ENCODE measurements at regions not wholly inside any gene's neighbourhood (a gene's known extent, or its start where the extent isn't known, plus 50 kb on each side); places are given as distances from the start of the nearest gene placed in this dataset.

GRCh38 chr2:19178175-19178574, 180.2 kb downstream of the OSR1 start:
- Histone ChIP-seq H3K4me1 (replicated peaks in 1 of 2; ENCODE audit: control insufficient read depth in 2 of 2, insufficient read depth in 2 of 2, low read length in 2 of 2) (no peaks in the 10 kb centered on the region), H3K27me3 (ENCODE audit: control insufficient read depth in 2 of 2, insufficient read depth in 2 of 2, low read length in 2 of 2) (no peaks in the 10 kb centered on the region), H3K36me3 (ENCODE audit: control insufficient read depth, insufficient read depth, low read length) (no peaks in the 10 kb centered on the region), H3K4me3 (no peak overlapping the region), H3K9me3 (replicated peaks; ENCODE audit: control insufficient read depth, insufficient read depth, low read depth, low read length) (no peaks in the 10 kb centered on the region), H2AFZ (ENCODE audit: low read depth, low read length) (no peak overlapping the region), H3K4me2 (ENCODE audit: insufficient read depth, low read length) (no peak overlapping the region), H3K27ac (ENCODE audit: extremely low read depth, low read depth, low read length) (no peak overlapping the region), H3K9me1 (ENCODE audit: control insufficient read depth, insufficient read depth, low read length) (no peaks in the 10 kb centered on the region), H4K20me1 (replicated peaks; ENCODE audit: control insufficient read depth, insufficient read depth, low read length) (no peaks in the 10 kb centered on the region), H3K9ac (ENCODE audit: insufficient read depth in 1 of 2, low read depth in 2 of 2, low read length in 2 of 2) (no peak overlapping the region), H3K79me2 (ENCODE audit: control insufficient read depth, insufficient read depth, low read length) (no peaks in the 10 kb centered on the region)
- ChIA-PET CTCF (ENCODE audit: low intra/inter-chr PET ratio) (no interaction called here), POLR2A (no interaction called here)
- no TSS peak for BruUV-seq (replicated peaks)
- in situ Hi-C loops (cut with MboI) (no loop called here), intact Hi-C loops (cut with micrococcal nuclease) (no loop called here)
- TF ChIP-seq EWSR1 (IDR thresholded peaks at IDR 0.05; ENCODE audit: borderline replicate concordance, low read depth, partially characterized antibody) (no peak), ZNF263 (CRISPR knock-in tag; IDR thresholded peaks at IDR 0.05; ENCODE audit: borderline replicate concordance) (no peak)
- DNase-seq (ENCODE audit: extremely low read depth in 1 of 4, low spot score in 3 of 4) (no peak), FAIRE-seq (no peak), ATAC-seq (no peak)
- 0% methylated on average over 2 of the region's 2 CpGs for WGBS (ENCODE audit: insufficient coverage, low coverage, missing lambda C conversion rate)

- no peak for TF ChIP-seq TAF1 (IDR thresholded peaks at IDR 0.05; ENCODE audit: control insufficient read depth, extremely low read depth, insufficient read depth, low read length, severe bottlenecking)
- TF ChIP-seq KDM2B (CRISPR knock-in tag; IDR thresholded peaks at IDR 0.05) = no peak
- no peak for TF ChIP-seq CREB3 (tag; conservative IDR thresholded peaks at IDR 0.05; ENCODE audit: low read depth)
- TF ChIP-seq, protein P1, sequence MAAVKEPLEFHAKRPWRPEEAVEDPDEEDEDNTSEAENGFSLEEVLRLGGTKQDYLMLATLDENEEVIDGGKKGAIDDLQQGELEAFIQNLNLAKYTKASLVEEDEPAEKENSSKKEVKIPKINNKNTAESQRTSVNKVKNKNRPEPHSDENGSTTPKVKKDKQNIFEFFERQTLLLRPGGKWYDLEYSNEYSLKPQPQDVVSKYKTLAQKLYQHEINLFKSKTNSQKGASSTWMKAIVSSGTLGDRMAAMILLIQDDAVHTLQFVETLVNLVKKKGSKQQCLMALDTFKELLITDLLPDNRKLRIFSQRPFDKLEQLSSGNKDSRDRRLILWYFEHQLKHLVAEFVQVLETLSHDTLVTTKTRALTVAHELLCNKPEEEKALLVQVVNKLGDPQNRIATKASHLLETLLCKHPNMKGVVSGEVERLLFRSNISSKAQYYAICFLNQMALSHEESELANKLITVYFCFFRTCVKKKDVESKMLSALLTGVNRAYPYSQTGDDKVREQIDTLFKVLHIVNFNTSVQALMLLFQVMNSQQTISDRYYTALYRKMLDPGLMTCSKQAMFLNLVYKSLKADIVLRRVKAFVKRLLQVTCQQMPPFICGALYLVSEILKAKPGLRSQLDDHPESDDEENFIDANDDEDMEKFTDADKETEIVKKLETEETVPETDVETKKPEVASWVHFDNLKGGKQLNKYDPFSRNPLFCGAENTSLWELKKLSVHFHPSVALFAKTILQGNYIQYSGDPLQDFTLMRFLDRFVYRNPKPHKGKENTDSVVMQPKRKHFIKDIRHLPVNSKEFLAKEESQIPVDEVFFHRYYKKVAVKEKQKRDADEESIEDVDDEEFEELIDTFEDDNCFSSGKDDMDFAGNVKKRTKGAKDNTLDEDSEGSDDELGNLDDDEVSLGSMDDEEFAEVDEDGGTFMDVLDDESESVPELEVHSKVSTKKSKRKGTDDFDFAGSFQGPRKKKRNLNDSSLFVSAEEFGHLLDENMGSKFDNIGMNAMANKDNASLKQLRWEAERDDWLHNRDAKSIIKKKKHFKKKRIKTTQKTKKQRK (IDR thresholded peaks at IDR 0.05; ENCODE audit: borderline replicate concordance, low read depth, low read length) = no peak
- no peak for TF ChIP-seq U2AF1 (optimal IDR thresholded peaks at IDR 0.05; ENCODE audit: low read depth, low read length)
- TF ChIP-seq CHCHD3 (CRISPR knock-in tag; IDR thresholded peaks at IDR 0.05) = no peak
- no peak overlapping the region for H3K4me3 ChIP-seq
- DNase-seq (ENCODE audit: extremely low read depth in 1 of 4, low spot score in 3 of 4) = no peak
- intact Hi-C loops (cut with micrococcal nuclease) (no loop called here), in situ Hi-C loops (cut with MboI) (no loop called here)
- no peak overlapping the region for H2AFZ ChIP-seq (ENCODE audit: low read depth, low read length)
- no peaks in the 10 kb centered on the region for H3K4me1 ChIP-seq (replicated peaks in 1 of 2; ENCODE audit: control insufficient read depth in 2 of 2, insufficient read depth in 2 of 2, low read length in 2 of 2)
- no peak overlapping the region for H3K27ac ChIP-seq (ENCODE audit: extremely low read depth, low read depth, low read length)
- CTCF ChIA-PET (ENCODE audit: low intra/inter-chr PET ratio) = no interaction called here
- H3K36me3 ChIP-seq (ENCODE audit: control insufficient read depth, insufficient read depth, low read length) = no peaks in the 10 kb centered on the region
- no peak for ATAC-seq
- POLR2A ChIA-PET = no interaction called here
- no peaks in the 10 kb centered on the region for H3K9me3 ChIP-seq (replicated peaks; ENCODE audit: control insufficient read depth, insufficient read depth, low read depth, low read length)
- WGBS (ENCODE audit: insufficient coverage, low coverage, missing lambda C conversion rate) = 2% methylated on average over 4 of the region's 4 CpGs
- no peaks in the 10 kb centered on the region for H3K9me1 ChIP-seq (ENCODE audit: control insufficient read depth, insufficient read depth, low read length)
- no peaks in the 10 kb centered on the region for H3K79me2 ChIP-seq (ENCODE audit: control insufficient read depth, insufficient read depth, low read length)
- no peaks in the 10 kb centered on the region for H3K27me3 ChIP-seq (ENCODE audit: control insufficient read depth in 2 of 2, insufficient read depth in 2 of 2, low read length in 2 of 2)
- no peak for FAIRE-seq
- no TSS peak for BruUV-seq (replicated peaks)
- H4K20me1 ChIP-seq (replicated peaks; ENCODE audit: control insufficient read depth, insufficient read depth, low read length) = no peaks in the 10 kb centered on the region
- H3K9ac ChIP-seq (ENCODE audit: insufficient read depth in 1 of 2, low read depth in 2 of 2, low read length in 2 of 2) = no peak overlapping the region
- H3K4me2 ChIP-seq (ENCODE audit: insufficient read depth, low read length) = no peak overlapping the region
These were observed 181.4 kb downstream of the OSR1 start for GRCh38 chr2:19176977-19177376.
